Vagina (tissue), 2 donors: ENCODE measurements at regions not wholly inside any gene's neighbourhood (a gene's known extent, or its start where the extent isn't known, plus 50 kb on each side); places are given as distances from the start of the nearest gene placed in this dataset.

ENCODE experiments used
- POLR2A ChIP-seq, 2 donors: fragments of 450-650 bp; IDR thresholded peaks; one replicate each; pipeline ENCODE4 v1.6.1; 2017; ENCODE audit warnings: antibody characterized with exemption in 2 of 2, mild to moderate bottlenecking in 2 of 2, moderate library complexity in 2 of 2
- POLR2AphosphoS5 ChIP-seq, 2 donors: sonication (generic); formaldehyde crosslinking; IDR thresholded peaks; one replicate each; pipeline ENCODE4 v1.9.0; 2017; ENCODE audit warnings: antibody characterized with exemption in 2 of 2, mild to moderate bottlenecking in 2 of 2, low read depth in 1 of 2; ENCODE audit not compliant: insufficient read depth in 1 of 2
- TF ChIP-seq, protein P1 (sequence below), 3 experiments: fragments of 450-650 bp in 2 of 3; fragments of 200-600 bp in 1 of 3; sonication (generic) in 1 of 3; IDR thresholded peaks; one replicate each; pipeline ENCODE4 v1.5.1; 2017 to 2019; ENCODE audit warnings: antibody characterized with exemption in 3 of 3, mild to moderate bottlenecking in 2 of 3, moderate library complexity in 2 of 3

DNA sequence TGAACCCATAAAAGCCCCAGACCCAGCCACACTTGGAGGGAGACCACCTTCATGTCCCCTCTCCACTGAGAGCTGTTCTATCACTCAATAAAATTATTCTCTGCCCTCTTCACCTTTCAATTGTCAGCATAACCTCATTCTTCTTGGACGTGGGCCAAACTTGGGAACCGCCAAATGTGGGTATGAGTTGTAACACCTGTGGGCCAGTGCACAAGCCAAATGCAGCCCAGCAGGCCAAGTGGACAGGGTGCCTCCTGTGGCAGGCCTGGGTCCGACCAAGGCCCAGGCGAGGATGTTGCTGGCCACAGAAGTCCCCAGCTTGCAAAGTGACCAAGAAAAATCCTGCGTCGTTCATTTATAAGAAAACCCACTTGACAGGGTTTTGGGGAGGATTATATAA, 621.2 kb downstream of the METTL15 start:
- TF ChIP-seq, protein P1, sequence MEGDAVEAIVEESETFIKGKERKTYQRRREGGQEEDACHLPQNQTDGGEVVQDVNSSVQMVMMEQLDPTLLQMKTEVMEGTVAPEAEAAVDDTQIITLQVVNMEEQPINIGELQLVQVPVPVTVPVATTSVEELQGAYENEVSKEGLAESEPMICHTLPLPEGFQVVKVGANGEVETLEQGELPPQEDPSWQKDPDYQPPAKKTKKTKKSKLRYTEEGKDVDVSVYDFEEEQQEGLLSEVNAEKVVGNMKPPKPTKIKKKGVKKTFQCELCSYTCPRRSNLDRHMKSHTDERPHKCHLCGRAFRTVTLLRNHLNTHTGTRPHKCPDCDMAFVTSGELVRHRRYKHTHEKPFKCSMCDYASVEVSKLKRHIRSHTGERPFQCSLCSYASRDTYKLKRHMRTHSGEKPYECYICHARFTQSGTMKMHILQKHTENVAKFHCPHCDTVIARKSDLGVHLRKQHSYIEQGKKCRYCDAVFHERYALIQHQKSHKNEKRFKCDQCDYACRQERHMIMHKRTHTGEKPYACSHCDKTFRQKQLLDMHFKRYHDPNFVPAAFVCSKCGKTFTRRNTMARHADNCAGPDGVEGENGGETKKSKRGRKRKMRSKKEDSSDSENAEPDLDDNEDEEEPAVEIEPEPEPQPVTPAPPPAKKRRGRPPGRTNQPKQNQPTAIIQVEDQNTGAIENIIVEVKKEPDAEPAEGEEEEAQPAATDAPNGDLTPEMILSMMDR (IDR thresholded peaks at IDR 0.05): no peak
- TF ChIP-seq POLR2AphosphoS5 (IDR thresholded peaks at IDR 0.05; ENCODE audit: insufficient read depth in 1 of 2, low read depth in 1 of 2) (no peak), POLR2A (IDR thresholded peaks at IDR 0.05) (no peak)
